ENCODE measurements at regions not wholly inside any gene's neighbourhood (a gene's known extent, or its start where the extent isn't known, plus 50 kb on each side); places are given as distances from the start of the nearest gene placed in this dataset.

GRCh38 chr13:22773465-22773864 is 407.3 kb upstream of the SGCG start:
- no peaks in the 10 kb centered on the region for H4K20me1 ChIP-seq (replicated peaks; ENCODE audit: control insufficient read depth, insufficient read depth, low read length)
- H3K4me3 ChIP-seq = no peak overlapping the region
- in situ Hi-C loops (cut with MboI) = no loop called here
- H3K9ac ChIP-seq (ENCODE audit: insufficient read depth in 1 of 2, low read depth in 2 of 2, low read length in 2 of 2) = no peak overlapping the region
- no TSS peak for BruUV-seq (replicated peaks)
- no peaks in the 10 kb centered on the region for H3K79me2 ChIP-seq (ENCODE audit: control insufficient read depth, insufficient read depth, low read length)
- H3K27ac ChIP-seq (ENCODE audit: extremely low read depth, low read depth, low read length) = no peak overlapping the region
- ATAC-seq = no peak
- H3K9me3 ChIP-seq (replicated peaks; ENCODE audit: control insufficient read depth, insufficient read depth, low read depth, low read length) = no peaks in the 10 kb centered on the region
- 0% methylated on average over 3 of the region's 3 CpGs for WGBS (ENCODE audit: insufficient coverage, low coverage, missing lambda C conversion rate)
- H3K36me3 ChIP-seq (ENCODE audit: control insufficient read depth, insufficient read depth, low read length) = no peaks in the 10 kb centered on the region
- no peak for DNase-seq (ENCODE audit: extremely low read depth in 1 of 4, low spot score in 3 of 4)
- CTCF ChIA-PET (ENCODE audit: low intra/inter-chr PET ratio) = no interaction called here
- no peak overlapping the region for H3K4me2 ChIP-seq (ENCODE audit: insufficient read depth, low read length)
- no peaks in the 10 kb centered on the region for H3K9me1 ChIP-seq (ENCODE audit: control insufficient read depth, insufficient read depth, low read length)
- intact Hi-C loops (cut with micrococcal nuclease) = no loop called here
- FAIRE-seq = no peak
- H3K27me3 ChIP-seq (ENCODE audit: control insufficient read depth in 2 of 2, insufficient read depth in 2 of 2, low read length in 2 of 2) = peaks cover 5 to 10% of the 10 kb centered on the region in 2 experiments; a peak in 3 of 5 replicates
- H3K4me1 ChIP-seq (replicated peaks in 1 of 2; ENCODE audit: control insufficient read depth in 2 of 2, insufficient read depth in 2 of 2, low read length in 2 of 2) = peaks cover 0 to 4% of the 10 kb centered on the region in 2 experiments; a peak in 2 of 5 replicates
- POLR2A ChIA-PET = no interaction called here
- H2AFZ ChIP-seq (ENCODE audit: low read depth, low read length) = no peak overlapping the region
- TF ChIP-seq SNAPC5 (CRISPR knock-in tag; IDR thresholded peaks at IDR 0.05) (no peak), HSF4 (CRISPR knock-in tag; IDR thresholded peaks at IDR 0.05; ENCODE audit: borderline replicate concordance) (no peak), MCM5 (IDR thresholded peaks at IDR 0.05; ENCODE audit: low read depth) (no peak), EP300 (IDR thresholded peaks at IDR 0.05; ENCODE audit: low read length) (no peak), RBM14 (IDR thresholded peaks at IDR 0.05; ENCODE audit: borderline replicate concordance, insufficient read depth, low read depth, low read length) (no peak), SIX5 (IDR thresholded peaks at IDR 0.05; ENCODE audit: borderline replicate concordance in 1 of 2, insufficient read depth in 1 of 2, low read depth in 1 of 2, low read length in 2 of 2) (no peak), E4F1 (CRISPR knock-in tag; IDR thresholded peaks at IDR 0.05; ENCODE audit: borderline replicate concordance) (no peak), CBFA2T3 (IDR thresholded peaks at IDR 0.05) (no peak), LARP7 (IDR thresholded peaks at IDR 0.05) (no peak), ZNF134 (CRISPR knock-in tag; conservative IDR thresholded peaks at IDR 0.05) (no peak), THRB (CRISPR knock-in tag; conservative IDR thresholded peaks at IDR 0.05) (no peak), ZFP91 (CRISPR knock-in tag; IDR thresholded peaks at IDR 0.05) (no peak), POLR2G (IDR thresholded peaks at IDR 0.05; ENCODE audit: low read depth, low read length) (no peak), CCAR2 (IDR thresholded peaks at IDR 0.05; ENCODE audit: low read depth, low read length) (no peak), ZNF395 (CRISPR knock-in tag; IDR thresholded peaks at IDR 0.05) (no peak), SMARCE1 (IDR thresholded peaks at IDR 0.05) (no peak), POLR2B (IDR thresholded peaks at IDR 0.05; ENCODE audit: low read depth, partially characterized antibody) (no peak)
